ENCODE measurements at regions not wholly inside any gene's neighbourhood (a gene's known extent, or its start where the extent isn't known, plus 50 kb on each side); places are given as distances from the start of the nearest gene placed in this dataset.

- TF ChIP-seq, protein P1, sequence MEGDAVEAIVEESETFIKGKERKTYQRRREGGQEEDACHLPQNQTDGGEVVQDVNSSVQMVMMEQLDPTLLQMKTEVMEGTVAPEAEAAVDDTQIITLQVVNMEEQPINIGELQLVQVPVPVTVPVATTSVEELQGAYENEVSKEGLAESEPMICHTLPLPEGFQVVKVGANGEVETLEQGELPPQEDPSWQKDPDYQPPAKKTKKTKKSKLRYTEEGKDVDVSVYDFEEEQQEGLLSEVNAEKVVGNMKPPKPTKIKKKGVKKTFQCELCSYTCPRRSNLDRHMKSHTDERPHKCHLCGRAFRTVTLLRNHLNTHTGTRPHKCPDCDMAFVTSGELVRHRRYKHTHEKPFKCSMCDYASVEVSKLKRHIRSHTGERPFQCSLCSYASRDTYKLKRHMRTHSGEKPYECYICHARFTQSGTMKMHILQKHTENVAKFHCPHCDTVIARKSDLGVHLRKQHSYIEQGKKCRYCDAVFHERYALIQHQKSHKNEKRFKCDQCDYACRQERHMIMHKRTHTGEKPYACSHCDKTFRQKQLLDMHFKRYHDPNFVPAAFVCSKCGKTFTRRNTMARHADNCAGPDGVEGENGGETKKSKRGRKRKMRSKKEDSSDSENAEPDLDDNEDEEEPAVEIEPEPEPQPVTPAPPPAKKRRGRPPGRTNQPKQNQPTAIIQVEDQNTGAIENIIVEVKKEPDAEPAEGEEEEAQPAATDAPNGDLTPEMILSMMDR (IDR thresholded peaks at IDR 0.05): no peak
- H3K36me3 Mint-ChIP-seq (ENCODE audit: low read depth): no peaks in the 10 kb centered on the region
- no peaks in the 10 kb centered on the region for H3K9me3 Mint-ChIP-seq (ENCODE audit: low read depth)
- H3K4me3 Mint-ChIP-seq (ENCODE audit: unreplicated experiment): peak overlapping the region; percentile 16
- peak overlapping the region; percentile 96 for H3K27ac Mint-ChIP-seq (ENCODE audit: unreplicated experiment)
- no peaks in the 10 kb centered on the region for H3K27me3 Mint-ChIP-seq (ENCODE audit: low read depth)
- H3K4me1 Mint-ChIP-seq (ENCODE audit: low read depth): peaks cover 71% of the 10 kb centered on the region
- no peak for DNase-seq (ENCODE audit: low spot score)
Observed at GRCh38 chr5:14035859-14036503, 91.5 kb upstream of the DNAH5 start.

GRCh38 chr5:14034963-14035362 lies 90.5 kb upstream of the DNAH5 start:
- no peak for DNase-seq (ENCODE audit: low spot score)
- TF ChIP-seq, protein P1 (IDR thresholded peaks at IDR 0.05): no peak
- H3K9me3 Mint-ChIP-seq (ENCODE audit: low read depth): no peaks in the 10 kb centered on the region
- no peaks in the 10 kb centered on the region for H3K27me3 Mint-ChIP-seq (ENCODE audit: low read depth)
- no peak overlapping the region for H3K4me3 Mint-ChIP-seq (ENCODE audit: unreplicated experiment)
- H3K27ac Mint-ChIP-seq (ENCODE audit: unreplicated experiment): peak overlapping the region; percentile 96
- peaks cover 68% of the 10 kb centered on the region for H3K4me1 Mint-ChIP-seq (ENCODE audit: low read depth)
- H3K36me3 Mint-ChIP-seq (ENCODE audit: low read depth): no peaks in the 10 kb centered on the region

DNA sequence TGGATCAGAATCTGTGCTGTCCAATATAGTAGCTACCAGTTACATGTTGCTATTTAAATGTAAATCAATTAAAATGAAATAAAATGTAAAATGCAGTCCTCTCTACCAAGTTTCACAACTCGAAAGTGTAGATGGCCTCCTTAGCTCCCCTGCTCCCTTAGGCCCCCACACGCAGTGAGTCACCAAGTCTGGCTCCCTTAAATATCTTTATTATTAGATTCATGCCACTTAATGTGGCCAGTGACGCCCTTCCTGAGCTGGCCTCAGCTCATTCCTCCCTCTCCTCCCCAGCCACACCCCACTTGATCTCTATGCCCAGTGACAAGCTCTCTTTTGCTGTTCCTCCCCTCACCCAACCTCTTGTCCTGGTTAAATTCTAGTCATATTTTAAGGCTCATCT lies 88.4 kb upstream of the DNAH5 start:
- no peak for DNase-seq (ENCODE audit: low spot score)
- Mint-ChIP-seq H3K27me3 (ENCODE audit: low read depth) (no peaks in the 10 kb centered on the region), H3K4me3 (ENCODE audit: unreplicated experiment) (no peak overlapping the region)

GRCh38 chr5:14028938-14029584 lies 84.6 kb upstream of the DNAH5 start:
- Mint-ChIP-seq H3K27ac (ENCODE audit: unreplicated experiment) (no peak overlapping the region), H3K27me3 (ENCODE audit: low read depth) (no peaks in the 10 kb centered on the region), H3K4me3 (ENCODE audit: unreplicated experiment) (no peak overlapping the region), H3K9me3 (ENCODE audit: low read depth) (no peaks in the 10 kb centered on the region), H3K36me3 (ENCODE audit: low read depth) (no peaks in the 10 kb centered on the region), H3K4me1 (ENCODE audit: low read depth) (peaks cover 10% of the 10 kb centered on the region)
- DNase-seq (ENCODE audit: low spot score): no peak
- TF ChIP-seq, protein P1 (IDR thresholded peaks at IDR 0.05): no peak

More for the DNA sequence above, 88.4 kb upstream of the DNAH5 start:
- H3K36me3 Mint-ChIP-seq (ENCODE audit: low read depth): no peaks in the 10 kb centered on the region
- H3K27ac Mint-ChIP-seq (ENCODE audit: unreplicated experiment): no peak overlapping the region
- TF ChIP-seq, protein P1 (IDR thresholded peaks at IDR 0.05): no peak
- H3K9me3 Mint-ChIP-seq (ENCODE audit: low read depth): no peaks in the 10 kb centered on the region
- H3K4me1 Mint-ChIP-seq (ENCODE audit: low read depth): peaks cover 48% of the 10 kb centered on the region

DNA sequence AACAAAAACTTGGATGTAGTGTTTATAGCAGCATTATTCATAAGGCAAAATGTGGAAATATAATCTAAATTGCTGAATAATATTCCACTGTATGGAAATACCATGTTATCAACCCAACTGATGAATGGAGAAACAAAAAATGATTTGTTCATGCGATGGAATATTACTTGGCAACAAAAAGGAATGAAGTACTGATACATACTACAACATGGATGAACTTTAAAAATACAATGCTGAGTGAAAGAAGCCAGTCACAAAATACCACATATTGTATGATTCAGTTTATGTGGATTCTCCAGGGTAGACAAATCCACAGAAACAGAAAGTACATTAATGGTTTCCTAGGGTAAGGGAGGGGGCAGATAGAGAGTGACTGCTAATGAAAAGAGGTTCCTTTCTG lies 83.7 kb upstream of the DNAH5 start:
- H3K4me3 Mint-ChIP-seq (ENCODE audit: unreplicated experiment): no peak overlapping the region
- H3K4me1 Mint-ChIP-seq (ENCODE audit: low read depth): peaks cover 4% of the 10 kb centered on the region
- DNase-seq (ENCODE audit: low spot score): no peak
- H3K27me3 Mint-ChIP-seq (ENCODE audit: low read depth): no peaks in the 10 kb centered on the region
- H3K9me3 Mint-ChIP-seq (ENCODE audit: low read depth): no peaks in the 10 kb centered on the region
- H3K36me3 Mint-ChIP-seq (ENCODE audit: low read depth): no peaks in the 10 kb centered on the region
- no peak overlapping the region for H3K27ac Mint-ChIP-seq (ENCODE audit: unreplicated experiment)
- TF ChIP-seq, protein P1 (IDR thresholded peaks at IDR 0.05): no peak
